ENCODE measurements at regions not wholly inside any gene's neighbourhood (a gene's known extent, or its start where the extent isn't known, plus 50 kb on each side); places are given as distances from the start of the nearest gene placed in this dataset.

DNA sequence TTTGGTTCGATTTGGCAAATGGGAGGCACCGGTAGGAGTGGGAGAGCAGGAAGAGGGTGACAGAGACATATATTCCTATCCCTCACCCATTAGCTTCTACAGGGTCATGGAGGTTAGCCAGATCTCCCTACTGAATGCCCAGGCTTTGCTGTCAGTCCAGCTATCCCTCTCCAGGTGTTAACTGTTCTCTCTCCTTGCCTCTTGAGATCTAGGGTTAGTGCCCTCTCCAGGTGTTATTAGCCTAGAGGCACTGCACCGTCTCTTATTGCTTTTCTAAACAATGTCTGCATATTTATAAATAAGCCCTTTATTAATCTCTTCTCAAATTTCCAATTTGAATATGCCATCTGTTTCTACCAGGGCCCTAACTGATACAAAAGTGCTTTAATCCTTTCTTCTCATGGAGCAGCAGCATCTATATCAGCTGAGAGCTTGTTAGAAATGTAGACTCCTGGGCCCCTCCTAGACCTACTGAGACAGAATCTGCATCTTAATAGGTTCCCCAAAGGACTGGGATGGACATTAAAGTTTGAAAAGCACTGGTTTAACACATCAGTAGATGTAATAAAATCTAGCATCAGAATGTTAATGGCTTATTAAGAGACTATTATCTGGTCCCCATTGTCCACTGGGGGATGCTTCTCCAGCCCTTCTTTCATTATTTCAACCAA, 322.5 kb upstream of the SLC24A2 start:
- H3K27ac ChIP-seq, result no peak overlapping the region
- TF ChIP-seq, protein P1, sequence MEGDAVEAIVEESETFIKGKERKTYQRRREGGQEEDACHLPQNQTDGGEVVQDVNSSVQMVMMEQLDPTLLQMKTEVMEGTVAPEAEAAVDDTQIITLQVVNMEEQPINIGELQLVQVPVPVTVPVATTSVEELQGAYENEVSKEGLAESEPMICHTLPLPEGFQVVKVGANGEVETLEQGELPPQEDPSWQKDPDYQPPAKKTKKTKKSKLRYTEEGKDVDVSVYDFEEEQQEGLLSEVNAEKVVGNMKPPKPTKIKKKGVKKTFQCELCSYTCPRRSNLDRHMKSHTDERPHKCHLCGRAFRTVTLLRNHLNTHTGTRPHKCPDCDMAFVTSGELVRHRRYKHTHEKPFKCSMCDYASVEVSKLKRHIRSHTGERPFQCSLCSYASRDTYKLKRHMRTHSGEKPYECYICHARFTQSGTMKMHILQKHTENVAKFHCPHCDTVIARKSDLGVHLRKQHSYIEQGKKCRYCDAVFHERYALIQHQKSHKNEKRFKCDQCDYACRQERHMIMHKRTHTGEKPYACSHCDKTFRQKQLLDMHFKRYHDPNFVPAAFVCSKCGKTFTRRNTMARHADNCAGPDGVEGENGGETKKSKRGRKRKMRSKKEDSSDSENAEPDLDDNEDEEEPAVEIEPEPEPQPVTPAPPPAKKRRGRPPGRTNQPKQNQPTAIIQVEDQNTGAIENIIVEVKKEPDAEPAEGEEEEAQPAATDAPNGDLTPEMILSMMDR (IDR thresholded peaks at IDR 0.05), result no peak
- TF ChIP-seq POLR2A (IDR thresholded peaks at IDR 0.05) (no peak), POLR2AphosphoS5 (IDR thresholded peaks at IDR 0.05; ENCODE audit: insufficient read depth in 1 of 2, low read depth in 1 of 2) (no peak)
- intact Hi-C loops (cut with DNase I), result no loop called here
- H3K4me3 ChIP-seq, result no peak overlapping the region
- H3K27me3 ChIP-seq, result no peaks in the 10 kb centered on the region
- H3K4me1 ChIP-seq, result no peaks in the 10 kb centered on the region
- no peak for DNase-seq (ENCODE audit: extremely low spot score in 2 of 2)
- no peaks in the 10 kb centered on the region for H3K36me3 ChIP-seq
- no peaks in the 10 kb centered on the region for H3K9me3 ChIP-seq

DNA sequence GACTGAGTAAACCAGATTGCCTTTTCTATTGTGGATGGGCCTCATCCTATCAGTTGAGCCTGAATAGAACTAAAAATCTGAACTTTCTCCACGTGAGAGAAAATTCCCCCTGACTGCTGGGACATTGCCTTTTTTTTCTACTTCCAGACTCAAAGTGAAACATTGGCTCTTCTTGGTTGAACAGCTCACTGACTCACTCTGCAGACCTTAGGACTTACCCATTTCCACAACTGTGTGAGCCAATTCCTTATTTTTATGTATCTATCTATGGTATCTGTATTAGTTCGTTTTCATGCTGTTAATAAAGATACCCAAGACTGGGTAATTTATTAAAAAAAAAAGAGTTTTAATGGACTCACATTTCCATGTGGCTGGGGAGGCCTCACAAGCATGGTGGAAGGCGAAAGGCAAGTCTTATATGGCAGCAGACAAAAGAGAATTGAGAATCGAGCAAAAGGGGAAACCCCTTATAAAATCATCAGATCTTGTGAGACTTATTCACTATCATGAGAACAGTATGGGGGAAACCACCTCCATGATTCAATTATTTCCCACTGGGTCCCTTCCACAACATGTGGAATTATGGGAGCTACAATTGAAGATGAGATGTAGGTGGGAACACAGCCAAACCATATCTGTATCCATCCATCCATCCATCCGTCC, 306.7 kb upstream of the SLC24A2 start:
- H3K27me3 ChIP-seq, result no peaks in the 10 kb centered on the region
- DNase-seq (ENCODE audit: extremely low spot score in 2 of 2), result no peak
- intact Hi-C loops (cut with DNase I), result no loop called here
- TF ChIP-seq POLR2A (IDR thresholded peaks at IDR 0.05) (no peak), POLR2AphosphoS5 (IDR thresholded peaks at IDR 0.05; ENCODE audit: insufficient read depth in 1 of 2, low read depth in 1 of 2) (no peak)
- TF ChIP-seq, protein P1 (IDR thresholded peaks at IDR 0.05), result no peak
- H3K27ac ChIP-seq, result no peak overlapping the region
- H3K4me1 ChIP-seq, result no peaks in the 10 kb centered on the region
- H3K36me3 ChIP-seq, result no peaks in the 10 kb centered on the region
- no peak overlapping the region for H3K4me3 ChIP-seq
- H3K9me3 ChIP-seq, result no peaks in the 10 kb centered on the region

DNA sequence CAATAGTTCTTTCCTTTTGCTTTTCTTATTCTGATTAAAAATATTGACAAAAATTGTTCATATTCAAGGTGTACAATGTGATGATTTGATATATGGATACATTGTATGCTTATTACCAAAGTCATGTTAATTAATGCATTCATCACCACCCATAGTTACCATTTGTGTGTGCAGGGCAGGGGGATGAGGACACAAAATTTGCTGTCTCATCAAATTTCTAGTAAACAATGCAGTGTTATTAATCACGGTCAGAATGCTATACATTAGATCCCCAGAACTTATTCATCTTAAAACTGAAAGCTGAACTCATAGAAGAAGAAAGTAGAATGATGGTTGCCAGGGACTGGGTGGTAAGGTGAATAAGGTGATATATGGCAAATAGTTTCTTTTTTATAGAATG, 303.7 kb upstream of the SLC24A2 start:
- no peaks in the 10 kb centered on the region for H3K36me3 ChIP-seq
- H3K27ac ChIP-seq, result no peak overlapping the region
- no peak overlapping the region for H3K4me3 ChIP-seq
- no peaks in the 10 kb centered on the region for H3K9me3 ChIP-seq
- H3K27me3 ChIP-seq, result no peaks in the 10 kb centered on the region
- no peaks in the 10 kb centered on the region for H3K4me1 ChIP-seq
- intact Hi-C loops (cut with DNase I), result no loop called here
- no peak for DNase-seq (ENCODE audit: extremely low spot score in 2 of 2)
- TF ChIP-seq, protein P1 (IDR thresholded peaks at IDR 0.05), result no peak
- TF ChIP-seq POLR2A (IDR thresholded peaks at IDR 0.05), result no peak
- TF ChIP-seq POLR2AphosphoS5 (IDR thresholded peaks at IDR 0.05; ENCODE audit: insufficient read depth in 1 of 2, low read depth in 1 of 2), result no peak

DNA sequence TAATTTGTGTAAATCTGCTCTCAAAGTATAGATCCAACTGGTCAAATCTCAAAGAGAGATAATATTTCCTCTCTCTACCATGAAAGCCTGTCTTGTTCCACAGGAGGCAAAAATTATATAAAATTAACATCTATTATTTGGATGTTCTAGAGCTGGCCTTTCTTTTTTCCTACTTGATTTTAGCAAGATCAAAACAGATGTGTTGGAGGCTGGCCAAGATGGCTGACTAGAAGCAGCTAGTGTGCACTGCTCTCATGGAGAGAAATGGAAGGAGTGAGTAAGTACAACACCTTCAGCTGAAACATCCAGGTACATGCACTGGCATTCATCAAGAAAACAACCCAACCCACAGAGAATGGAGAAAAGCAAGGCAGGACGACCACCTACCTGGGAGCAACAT, 298.6 kb upstream of the SLC24A2 start:
- H3K9me3 ChIP-seq, result no peaks in the 10 kb centered on the region
- H3K36me3 ChIP-seq, result no peaks in the 10 kb centered on the region
- H3K27me3 ChIP-seq, result no peaks in the 10 kb centered on the region
- no peak overlapping the region for H3K27ac ChIP-seq
- no peak overlapping the region for H3K4me3 ChIP-seq
- DNase-seq (ENCODE audit: extremely low spot score in 2 of 2), result no peak
- intact Hi-C loops (cut with DNase I), result loop anchor here (5.0 kb wide), 1 partner anchor 155 kb away; no protein-coding TSS in a partner anchor
- TF ChIP-seq, protein P1 (IDR thresholded peaks at IDR 0.05), result no peak
- TF ChIP-seq POLR2A (IDR thresholded peaks at IDR 0.05) (no peak), POLR2AphosphoS5 (IDR thresholded peaks at IDR 0.05; ENCODE audit: insufficient read depth in 1 of 2, low read depth in 1 of 2) (no peak)
- H3K4me1 ChIP-seq, result no peaks in the 10 kb centered on the region

DNA sequence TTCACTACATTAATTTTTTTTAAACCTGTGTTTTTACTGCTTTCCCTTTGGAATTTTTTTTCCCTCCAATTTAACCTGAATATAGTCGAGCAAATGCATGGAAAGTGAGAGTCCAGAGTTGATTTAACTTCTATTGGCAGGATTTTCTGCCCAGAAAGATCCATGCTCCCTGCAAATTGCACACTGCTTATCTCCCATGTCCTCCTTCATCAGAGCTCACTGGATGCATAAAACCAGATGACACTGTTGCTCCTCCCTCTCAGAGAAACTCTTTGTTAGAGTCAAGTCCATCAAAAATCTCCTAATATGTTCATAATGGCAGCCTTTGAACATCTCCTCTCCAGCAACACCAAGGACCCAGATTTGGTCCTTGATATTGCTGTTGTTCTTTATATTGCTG, 297.0 kb upstream of the SLC24A2 start:
- H3K27me3 ChIP-seq, result no peaks in the 10 kb centered on the region
- intact Hi-C loops (cut with DNase I), result loop anchor here (5.0 kb wide), 1 partner anchor 156 kb away; no protein-coding TSS in a partner anchor
- H3K4me3 ChIP-seq, result no peak overlapping the region
- no peaks in the 10 kb centered on the region for H3K36me3 ChIP-seq
- TF ChIP-seq, protein P1 (IDR thresholded peaks at IDR 0.05), result no peak
- no peak for TF ChIP-seq POLR2AphosphoS5 (IDR thresholded peaks at IDR 0.05; ENCODE audit: insufficient read depth in 1 of 2, low read depth in 1 of 2)
- TF ChIP-seq POLR2A (IDR thresholded peaks at IDR 0.05), result no peak
- H3K27ac ChIP-seq, result no peak overlapping the region
- no peak for DNase-seq (ENCODE audit: extremely low spot score in 2 of 2)
- no peaks in the 10 kb centered on the region for H3K4me1 ChIP-seq
- no peaks in the 10 kb centered on the region for H3K9me3 ChIP-seq
